ENCODE measurements at regions not wholly inside any gene's neighbourhood (a gene's known extent, or its start where the extent isn't known, plus 50 kb on each side); places are given as distances from the start of the nearest gene placed in this dataset.

DNA sequence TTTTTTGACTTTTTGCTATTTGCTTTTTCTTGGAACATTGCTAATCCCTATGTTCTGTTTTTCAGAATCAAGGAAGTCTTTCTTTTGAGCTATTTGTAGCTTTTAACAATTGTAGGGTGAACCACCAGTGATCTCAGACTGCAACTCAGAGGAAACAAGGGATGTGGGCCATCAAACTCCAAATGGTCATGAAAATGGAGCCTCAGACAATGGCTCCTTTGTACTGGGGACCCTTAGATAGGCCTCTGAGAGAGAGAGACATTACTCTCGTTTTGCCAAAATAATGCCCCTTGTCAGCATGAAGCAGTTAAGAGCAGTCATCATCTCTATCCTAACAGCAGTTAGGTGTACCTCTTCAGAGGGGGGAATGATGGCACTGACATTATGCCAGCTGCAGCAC is 56.4 kb upstream of the GJB6 start:
- TF ChIP-seq, protein P1, sequence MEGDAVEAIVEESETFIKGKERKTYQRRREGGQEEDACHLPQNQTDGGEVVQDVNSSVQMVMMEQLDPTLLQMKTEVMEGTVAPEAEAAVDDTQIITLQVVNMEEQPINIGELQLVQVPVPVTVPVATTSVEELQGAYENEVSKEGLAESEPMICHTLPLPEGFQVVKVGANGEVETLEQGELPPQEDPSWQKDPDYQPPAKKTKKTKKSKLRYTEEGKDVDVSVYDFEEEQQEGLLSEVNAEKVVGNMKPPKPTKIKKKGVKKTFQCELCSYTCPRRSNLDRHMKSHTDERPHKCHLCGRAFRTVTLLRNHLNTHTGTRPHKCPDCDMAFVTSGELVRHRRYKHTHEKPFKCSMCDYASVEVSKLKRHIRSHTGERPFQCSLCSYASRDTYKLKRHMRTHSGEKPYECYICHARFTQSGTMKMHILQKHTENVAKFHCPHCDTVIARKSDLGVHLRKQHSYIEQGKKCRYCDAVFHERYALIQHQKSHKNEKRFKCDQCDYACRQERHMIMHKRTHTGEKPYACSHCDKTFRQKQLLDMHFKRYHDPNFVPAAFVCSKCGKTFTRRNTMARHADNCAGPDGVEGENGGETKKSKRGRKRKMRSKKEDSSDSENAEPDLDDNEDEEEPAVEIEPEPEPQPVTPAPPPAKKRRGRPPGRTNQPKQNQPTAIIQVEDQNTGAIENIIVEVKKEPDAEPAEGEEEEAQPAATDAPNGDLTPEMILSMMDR (IDR thresholded peaks at IDR 0.05) = no peak
- TF ChIP-seq E2F4 (CRISPR knock-in tag; IDR thresholded peaks at IDR 0.05; ENCODE audit: borderline replicate concordance, low read depth) (no peak), ZBTB21 (CRISPR knock-in tag; IDR thresholded peaks at IDR 0.05; ENCODE audit: borderline replicate concordance) (no peak), MYBL2 (CRISPR knock-in tag; IDR thresholded peaks at IDR 0.05) (no peak)
- TF ChIP-seq, protein P2, sequence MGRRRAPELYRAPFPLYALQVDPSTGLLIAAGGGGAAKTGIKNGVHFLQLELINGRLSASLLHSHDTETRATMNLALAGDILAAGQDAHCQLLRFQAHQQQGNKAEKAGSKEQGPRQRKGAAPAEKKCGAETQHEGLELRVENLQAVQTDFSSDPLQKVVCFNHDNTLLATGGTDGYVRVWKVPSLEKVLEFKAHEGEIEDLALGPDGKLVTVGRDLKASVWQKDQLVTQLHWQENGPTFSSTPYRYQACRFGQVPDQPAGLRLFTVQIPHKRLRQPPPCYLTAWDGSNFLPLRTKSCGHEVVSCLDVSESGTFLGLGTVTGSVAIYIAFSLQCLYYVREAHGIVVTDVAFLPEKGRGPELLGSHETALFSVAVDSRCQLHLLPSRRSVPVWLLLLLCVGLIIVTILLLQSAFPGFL (CRISPR knock-in tag; IDR thresholded peaks at IDR 0.05; ENCODE audit: borderline replicate concordance) = no peak
- TF ChIP-seq, protein P3, sequence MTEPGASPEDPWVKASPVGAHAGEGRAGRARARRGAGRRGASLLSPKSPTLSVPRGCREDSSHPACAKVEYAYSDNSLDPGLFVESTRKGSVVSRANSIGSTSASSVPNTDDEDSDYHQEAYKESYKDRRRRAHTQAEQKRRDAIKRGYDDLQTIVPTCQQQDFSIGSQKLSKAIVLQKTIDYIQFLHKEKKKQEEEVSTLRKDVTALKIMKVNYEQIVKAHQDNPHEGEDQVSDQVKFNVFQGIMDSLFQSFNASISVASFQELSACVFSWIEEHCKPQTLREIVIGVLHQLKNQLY (CRISPR knock-in tag; IDR thresholded peaks at IDR 0.05) = no peak

Data from WTC11 (cell line).